Fibroblast of mammary gland (primary cell): ENCODE measurements at regions not wholly inside any gene's neighbourhood (a gene's known extent, or its start where the extent isn't known, plus 50 kb on each side); places are given as distances from the start of the nearest gene placed in this dataset.

Source experiments
- DNase-seq: peaks from one replicate; pipeline ENCODE4 v3.0.0-alpha.2; 2010; ENCODE audit warnings: low read depth
- H3K4me3 ChIP-seq: 2 replicates; pipeline ENCODE4 v1.5.1; 2011; ENCODE audit warnings: low read depth, mild to moderate bottlenecking, low read length, moderate library complexity; ENCODE audit not compliant: control insufficient read depth
- TF ChIP-seq, protein P1 (sequence below): conservative IDR thresholded peaks from 2 replicates; pipeline ENCODE4 v1.5.1; 2011; ENCODE audit warnings: low read depth, low read length, inconsistent platforms; ENCODE audit not compliant: control insufficient read depth, insufficient read depth

GRCh38 chr15:96878129-96878528, 547.6 kb downstream of the NR2F2 start:
- no peak overlapping the region for H3K4me3 ChIP-seq
- no peak for DNase-seq
- TF ChIP-seq, protein P1, sequence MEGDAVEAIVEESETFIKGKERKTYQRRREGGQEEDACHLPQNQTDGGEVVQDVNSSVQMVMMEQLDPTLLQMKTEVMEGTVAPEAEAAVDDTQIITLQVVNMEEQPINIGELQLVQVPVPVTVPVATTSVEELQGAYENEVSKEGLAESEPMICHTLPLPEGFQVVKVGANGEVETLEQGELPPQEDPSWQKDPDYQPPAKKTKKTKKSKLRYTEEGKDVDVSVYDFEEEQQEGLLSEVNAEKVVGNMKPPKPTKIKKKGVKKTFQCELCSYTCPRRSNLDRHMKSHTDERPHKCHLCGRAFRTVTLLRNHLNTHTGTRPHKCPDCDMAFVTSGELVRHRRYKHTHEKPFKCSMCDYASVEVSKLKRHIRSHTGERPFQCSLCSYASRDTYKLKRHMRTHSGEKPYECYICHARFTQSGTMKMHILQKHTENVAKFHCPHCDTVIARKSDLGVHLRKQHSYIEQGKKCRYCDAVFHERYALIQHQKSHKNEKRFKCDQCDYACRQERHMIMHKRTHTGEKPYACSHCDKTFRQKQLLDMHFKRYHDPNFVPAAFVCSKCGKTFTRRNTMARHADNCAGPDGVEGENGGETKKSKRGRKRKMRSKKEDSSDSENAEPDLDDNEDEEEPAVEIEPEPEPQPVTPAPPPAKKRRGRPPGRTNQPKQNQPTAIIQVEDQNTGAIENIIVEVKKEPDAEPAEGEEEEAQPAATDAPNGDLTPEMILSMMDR, result no peak

DNA sequence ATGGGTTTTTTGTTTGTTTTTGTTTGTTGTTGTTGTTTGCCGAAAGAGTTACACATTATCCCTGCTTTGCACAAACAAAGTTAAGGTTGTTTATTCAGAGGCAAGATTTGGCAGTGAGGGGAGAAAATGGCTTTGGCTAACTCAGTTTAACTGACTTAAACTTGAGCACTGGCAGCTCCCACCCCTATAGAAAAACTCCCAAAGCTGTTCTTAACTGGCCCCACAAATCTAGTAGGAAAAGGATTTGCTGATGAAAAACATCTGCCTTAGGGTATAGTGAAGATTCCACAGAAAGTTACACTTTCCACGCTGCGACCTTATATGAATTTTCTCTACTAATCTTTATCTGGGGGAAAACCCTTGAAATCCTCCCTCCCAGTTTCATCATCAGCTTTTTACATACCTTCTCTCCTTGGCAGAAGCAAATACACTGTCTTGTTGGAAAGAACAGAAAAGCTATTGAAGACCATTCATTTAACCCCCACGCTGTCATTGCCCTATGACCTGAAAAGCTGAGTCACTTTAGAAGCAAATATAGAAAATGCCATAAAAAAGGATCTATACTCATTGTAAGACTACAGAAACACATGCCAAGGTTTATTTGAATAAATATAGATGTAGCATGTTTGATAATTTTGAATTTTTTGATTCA, 551.7 kb downstream of the NR2F2 start:
- TF ChIP-seq, protein P1, result no peak
- no peak overlapping the region for H3K4me3 ChIP-seq
- DNase-seq, result peak; percentile 10

- TF ChIP-seq, protein P1, result no peak
Observed at GRCh38 chr15:96887730-96888129, 557.2 kb downstream of the NR2F2 start.

GRCh38 chr15:96888764-96889163, 558.3 kb downstream of the NR2F2 start:
- TF ChIP-seq, protein P1, result no peak
- no peak overlapping the region for H3K4me3 ChIP-seq
- no peak for DNase-seq

More at GRCh38 chr15:96887730-96888129, 557.2 kb downstream of the NR2F2 start:
- no peak overlapping the region for H3K4me3 ChIP-seq
- DNase-seq, result peak; percentile 38

DNA sequence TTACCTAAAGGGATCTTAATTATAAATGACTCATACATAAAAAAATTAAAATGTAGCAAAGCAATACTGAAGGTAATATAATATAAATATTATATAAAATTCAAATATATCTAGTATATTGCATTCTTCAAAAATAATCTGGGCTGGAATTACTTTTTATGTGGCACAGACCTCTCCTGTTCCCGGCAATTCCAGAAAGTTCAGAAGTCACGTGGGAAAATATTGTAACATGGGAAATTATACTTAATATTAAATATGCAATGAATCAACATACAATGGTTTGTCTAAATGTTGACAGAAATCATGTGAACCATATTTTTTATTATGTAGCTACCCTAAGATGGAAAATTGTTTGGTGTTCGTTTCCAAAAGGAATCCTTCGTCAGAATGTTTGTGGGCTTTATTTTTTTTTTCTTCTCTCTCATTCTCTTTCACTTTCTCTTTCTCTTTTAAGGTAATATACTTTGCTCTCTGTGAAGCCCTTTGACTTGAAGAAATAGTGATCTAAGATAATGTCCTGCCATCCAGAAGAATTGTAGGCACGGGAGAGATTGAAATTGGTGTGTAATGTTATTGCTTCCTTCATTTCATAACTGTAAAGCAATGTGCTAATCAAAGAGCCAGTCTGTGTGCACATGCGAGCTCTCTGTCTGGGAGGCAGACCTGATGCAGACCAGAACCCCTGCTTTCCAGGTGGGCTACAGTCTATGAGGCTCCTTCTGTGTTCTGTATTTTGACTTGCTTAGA, 559.4 kb downstream of the NR2F2 start:
- TF ChIP-seq, protein P1, result no peak
- H3K4me3 ChIP-seq, result peak overlapping the region; percentile 20

DNA sequence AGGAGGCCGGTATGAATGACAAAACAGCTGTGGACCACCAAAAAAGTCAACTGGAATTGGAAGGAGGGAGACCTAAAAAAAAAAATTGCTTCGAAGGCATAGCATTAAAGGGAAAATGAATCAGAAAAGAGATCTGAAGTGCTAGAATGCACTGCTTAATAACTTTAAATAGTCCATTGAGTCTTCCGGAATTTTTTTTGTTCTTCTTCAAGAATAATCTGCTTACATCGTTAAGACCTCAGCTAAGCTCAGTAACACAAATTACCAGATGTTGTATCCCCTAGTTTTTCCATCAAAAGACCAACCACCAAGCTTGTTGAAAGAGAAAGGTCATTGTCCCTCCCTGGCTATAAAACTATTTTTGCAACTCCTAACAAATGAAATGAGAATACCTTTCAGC, 560.5 kb downstream of the NR2F2 start:
- TF ChIP-seq, protein P1, result no peak
- no peak for DNase-seq
- no peak overlapping the region for H3K4me3 ChIP-seq

More for the DNA sequence above, 559.4 kb downstream of the NR2F2 start:
- no peak for DNase-seq
